ENCODE measurements at regions not wholly inside any gene's neighbourhood (a gene's known extent, or its start where the extent isn't known, plus 50 kb on each side); places are given as distances from the start of the nearest gene placed in this dataset.

GRCh38 chr15:77549576-77550288, 83.0 kb downstream of the LINGO1 start:
- TF ChIP-seq, protein P1, sequence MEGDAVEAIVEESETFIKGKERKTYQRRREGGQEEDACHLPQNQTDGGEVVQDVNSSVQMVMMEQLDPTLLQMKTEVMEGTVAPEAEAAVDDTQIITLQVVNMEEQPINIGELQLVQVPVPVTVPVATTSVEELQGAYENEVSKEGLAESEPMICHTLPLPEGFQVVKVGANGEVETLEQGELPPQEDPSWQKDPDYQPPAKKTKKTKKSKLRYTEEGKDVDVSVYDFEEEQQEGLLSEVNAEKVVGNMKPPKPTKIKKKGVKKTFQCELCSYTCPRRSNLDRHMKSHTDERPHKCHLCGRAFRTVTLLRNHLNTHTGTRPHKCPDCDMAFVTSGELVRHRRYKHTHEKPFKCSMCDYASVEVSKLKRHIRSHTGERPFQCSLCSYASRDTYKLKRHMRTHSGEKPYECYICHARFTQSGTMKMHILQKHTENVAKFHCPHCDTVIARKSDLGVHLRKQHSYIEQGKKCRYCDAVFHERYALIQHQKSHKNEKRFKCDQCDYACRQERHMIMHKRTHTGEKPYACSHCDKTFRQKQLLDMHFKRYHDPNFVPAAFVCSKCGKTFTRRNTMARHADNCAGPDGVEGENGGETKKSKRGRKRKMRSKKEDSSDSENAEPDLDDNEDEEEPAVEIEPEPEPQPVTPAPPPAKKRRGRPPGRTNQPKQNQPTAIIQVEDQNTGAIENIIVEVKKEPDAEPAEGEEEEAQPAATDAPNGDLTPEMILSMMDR (IDR thresholded peaks at IDR 0.05; ENCODE audit: extremely low read depth in 1 of 2, insufficient read depth in 1 of 2, low read depth in 1 of 2, low read length in 2 of 2): no peak
- TF ChIP-seq POLR2A (IDR thresholded peaks at IDR 0.05; ENCODE audit: low read depth, low read length) (no peak), MAX (IDR thresholded peaks at IDR 0.05; ENCODE audit: insufficient read depth, insufficient read length) (no peak)

Measured in endothelial cell of umbilical vein (primary cell).